AG09319 (cell line): ENCODE measurements at regions not wholly inside any gene's neighbourhood (a gene's known extent, or its start where the extent isn't known, plus 50 kb on each side); places are given as distances from the start of the nearest gene placed in this dataset.

ENCODE experiments used
- DNase-seq: peaks from one replicate; pipeline ENCODE4 v3.0.0-alpha.2; 2010; ENCODE audit warnings: low read depth; ENCODE audit errors: extremely low read depth
- TF ChIP-seq, protein P1 (sequence below): IDR thresholded peaks from 2 replicates; pipeline ENCODE4 v1.5.1; 2011; ENCODE audit warnings: low read depth, mild to moderate bottlenecking, inconsistent platforms, low read length, moderate library complexity

DNA sequence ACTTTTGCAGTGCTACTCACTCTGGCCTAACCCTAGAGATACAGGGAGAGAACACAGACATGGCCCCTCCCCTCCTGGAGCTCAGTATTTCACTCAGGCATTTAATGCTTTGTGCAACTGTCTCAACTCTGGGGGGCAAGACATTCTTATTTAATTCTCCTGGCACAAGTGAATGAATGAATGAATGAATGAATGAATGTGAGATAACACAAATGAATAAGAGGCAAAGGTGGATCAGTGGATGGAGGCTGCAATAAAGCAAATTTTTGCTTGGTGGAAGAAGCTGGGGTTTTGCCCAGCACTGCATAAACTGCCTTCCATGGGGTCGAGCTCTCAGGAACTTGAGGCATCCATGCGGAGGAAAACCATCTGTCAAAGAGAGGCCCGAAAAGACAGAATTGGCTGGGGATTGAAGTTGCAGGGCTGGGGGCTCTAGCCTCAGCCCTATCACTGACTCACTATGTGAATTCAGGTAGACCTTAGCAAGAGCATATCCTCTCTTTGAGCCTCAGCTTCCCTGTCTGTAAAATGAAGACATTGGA is 441.4 kb upstream of the ZMIZ1 start:
- no peak for DNase-seq
- TF ChIP-seq, protein P1, sequence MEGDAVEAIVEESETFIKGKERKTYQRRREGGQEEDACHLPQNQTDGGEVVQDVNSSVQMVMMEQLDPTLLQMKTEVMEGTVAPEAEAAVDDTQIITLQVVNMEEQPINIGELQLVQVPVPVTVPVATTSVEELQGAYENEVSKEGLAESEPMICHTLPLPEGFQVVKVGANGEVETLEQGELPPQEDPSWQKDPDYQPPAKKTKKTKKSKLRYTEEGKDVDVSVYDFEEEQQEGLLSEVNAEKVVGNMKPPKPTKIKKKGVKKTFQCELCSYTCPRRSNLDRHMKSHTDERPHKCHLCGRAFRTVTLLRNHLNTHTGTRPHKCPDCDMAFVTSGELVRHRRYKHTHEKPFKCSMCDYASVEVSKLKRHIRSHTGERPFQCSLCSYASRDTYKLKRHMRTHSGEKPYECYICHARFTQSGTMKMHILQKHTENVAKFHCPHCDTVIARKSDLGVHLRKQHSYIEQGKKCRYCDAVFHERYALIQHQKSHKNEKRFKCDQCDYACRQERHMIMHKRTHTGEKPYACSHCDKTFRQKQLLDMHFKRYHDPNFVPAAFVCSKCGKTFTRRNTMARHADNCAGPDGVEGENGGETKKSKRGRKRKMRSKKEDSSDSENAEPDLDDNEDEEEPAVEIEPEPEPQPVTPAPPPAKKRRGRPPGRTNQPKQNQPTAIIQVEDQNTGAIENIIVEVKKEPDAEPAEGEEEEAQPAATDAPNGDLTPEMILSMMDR, result no peak

DNA sequence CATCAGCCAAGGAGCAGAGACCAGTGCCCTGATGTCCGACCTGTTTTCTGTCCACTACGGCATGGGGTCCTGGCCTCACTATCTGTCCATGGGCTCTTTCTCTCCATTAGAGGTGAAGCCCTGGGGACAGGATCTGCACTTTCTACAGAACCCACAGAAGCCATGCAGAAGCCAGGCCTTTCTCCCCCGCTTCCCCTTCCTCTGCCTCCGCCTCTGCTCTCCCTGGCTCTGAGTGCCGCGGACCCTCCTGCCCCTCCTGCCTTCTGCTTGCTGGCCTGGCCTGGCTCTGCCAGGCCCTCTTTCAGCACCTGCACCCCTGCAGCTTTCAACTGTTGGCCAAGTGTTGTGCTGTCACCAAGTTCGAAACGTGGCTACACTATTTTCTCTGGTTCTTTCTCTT is 439.8 kb upstream of the ZMIZ1 start:
- TF ChIP-seq, protein P1, result no peak
- DNase-seq, result no peak

- DNase-seq, result no peak
- TF ChIP-seq, protein P1, result no peak
Observed at GRCh38 chr10:78629773-78630172, 439.0 kb upstream of the ZMIZ1 start.

DNA sequence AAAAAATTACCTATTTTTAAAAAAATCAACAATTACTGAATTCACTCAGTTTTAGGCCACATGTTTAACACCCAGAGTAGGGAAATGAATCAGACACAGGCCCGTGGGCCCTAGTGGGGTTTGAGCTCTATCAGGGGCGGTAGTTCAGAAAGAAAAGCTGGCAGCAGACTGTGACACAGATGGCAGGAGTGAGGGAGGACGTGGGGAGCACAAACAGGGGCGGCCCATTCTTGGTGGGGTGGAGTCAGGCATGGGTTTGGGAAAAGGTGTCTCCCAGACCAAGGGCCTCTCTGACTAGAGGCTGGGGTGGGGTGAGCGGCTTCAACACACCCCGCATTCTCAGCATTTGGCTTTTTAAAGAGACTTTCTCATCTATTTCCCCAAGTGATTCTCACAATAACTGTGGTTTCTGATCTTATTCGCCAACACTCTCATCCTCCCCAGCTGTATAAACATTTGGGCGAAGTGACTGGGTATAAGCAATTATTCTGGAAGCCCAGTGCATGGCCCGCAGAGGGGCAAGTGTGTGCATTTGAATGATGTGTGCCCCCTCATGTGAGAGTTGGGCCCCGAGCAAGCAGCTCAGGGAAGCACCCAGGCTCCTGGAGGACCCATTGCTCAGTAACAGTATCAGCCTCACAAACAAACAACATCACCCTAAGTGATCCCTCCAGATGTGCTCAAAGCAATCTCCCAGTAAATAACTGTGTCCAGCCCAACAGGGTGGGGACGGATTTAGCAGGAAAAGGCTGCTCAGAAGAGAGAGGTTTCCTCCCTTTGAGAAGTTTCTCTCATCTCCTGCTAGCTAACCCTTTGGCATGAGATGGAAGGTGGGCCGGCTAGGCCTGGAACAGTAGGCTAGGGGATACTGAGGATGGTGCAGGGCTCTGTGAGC is 437.6 kb upstream of the ZMIZ1 start:
- TF ChIP-seq, protein P1, result no peak
- DNase-seq, result no peak

GRCh38 chr10:78634389-78634815 is 434.4 kb upstream of the ZMIZ1 start:
- DNase-seq, result no peak
- TF ChIP-seq, protein P1, result no peak

GRCh38 chr10:78634835-78635234 is 433.9 kb upstream of the ZMIZ1 start:
- no peak for DNase-seq
- TF ChIP-seq, protein P1, result no peak

DNA sequence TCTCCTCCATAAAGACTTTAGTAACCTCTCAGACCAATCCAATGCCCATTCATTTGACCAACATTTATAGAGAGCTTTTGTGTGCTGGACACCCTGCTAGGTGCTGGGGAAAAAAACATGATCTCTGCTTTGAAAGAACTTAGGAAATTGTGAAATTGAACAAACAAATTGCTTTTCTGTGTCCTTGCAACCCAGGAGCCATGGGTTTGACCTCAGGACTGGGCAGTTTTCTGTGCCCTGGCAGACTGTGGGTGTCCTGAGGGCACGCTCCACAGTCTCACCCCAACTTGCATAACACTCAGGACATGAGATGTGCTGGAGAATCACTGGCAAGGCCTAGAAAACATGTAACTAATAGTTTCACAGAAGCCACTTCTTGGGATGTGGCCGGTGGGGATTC is 429.1 kb upstream of the ZMIZ1 start:
- no peak for DNase-seq
- TF ChIP-seq, protein P1, result no peak
